ENCODE measurements at regions not wholly inside any gene's neighbourhood (a gene's known extent, or its start where the extent isn't known, plus 50 kb on each side); places are given as distances from the start of the nearest gene placed in this dataset.
A peak's percentile ranks its signal among the peaks of the same experiment; 100 is the strongest.

DNA sequence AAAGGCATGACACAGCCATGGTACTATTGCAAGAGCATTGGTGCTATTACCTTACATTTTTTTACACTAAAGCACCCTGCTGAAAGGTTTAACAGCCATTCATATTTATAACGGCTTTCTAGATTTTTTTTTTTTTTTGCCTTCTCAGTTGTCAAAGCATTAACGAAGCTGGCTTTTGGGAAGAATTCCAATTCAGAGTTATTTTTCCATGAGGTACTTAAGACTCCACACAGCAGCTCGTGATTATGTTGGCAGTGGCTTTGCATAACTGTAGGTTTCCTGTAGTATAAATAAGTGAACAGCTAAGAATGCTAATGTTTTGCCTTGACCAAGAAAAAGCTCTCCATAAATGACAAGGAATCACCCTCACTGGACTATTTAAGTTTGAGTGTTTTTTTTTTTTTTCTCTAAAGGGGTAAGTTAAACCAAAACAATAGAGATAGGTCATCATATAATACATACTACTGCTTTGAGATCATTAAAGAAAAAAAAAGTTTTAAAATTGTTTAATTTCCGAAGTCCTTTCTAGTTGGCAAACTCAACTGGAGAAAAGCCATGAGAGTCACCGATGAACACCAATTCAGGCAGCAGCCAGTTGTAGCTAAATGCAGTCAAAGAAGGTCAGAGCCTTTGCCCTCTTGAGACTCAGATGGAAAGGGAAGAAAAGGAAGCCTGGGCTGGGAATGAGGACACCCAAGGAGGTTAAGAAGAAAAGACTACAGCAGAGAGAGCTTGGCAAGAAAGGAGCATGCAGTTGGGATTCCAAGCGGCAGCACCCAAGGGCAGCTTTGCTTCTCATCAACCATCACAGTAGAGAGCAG is 187.4 kb upstream of the NCKAP5 start:
- H3K27me3 ChIP-seq (ENCODE audit: insufficient read depth), result no peaks in the 10 kb centered on the region
- peak overlapping the region in 1 of 2 experiments; percentile 18; a peak in 1 of 4 replicates for H3K27ac ChIP-seq (ENCODE audit: low read depth in 2 of 2, low read length in 1 of 2)
- H3K79me2 ChIP-seq (ENCODE audit: insufficient read depth), result no peaks in the 10 kb centered on the region
- no peaks in the 10 kb centered on the region for H3F3A ChIP-seq (replicated peaks; ENCODE audit: insufficient read depth)
- H3K9me3 ChIP-seq, result no peaks in the 10 kb centered on the region
- TF ChIP-seq TCF12 (IDR thresholded peaks at IDR 0.05) (no peak), NFIC (IDR thresholded peaks at IDR 0.05; ENCODE audit: borderline replicate concordance) (no peak), RAD21 (IDR thresholded peaks at IDR 0.05; ENCODE audit: low read length) (no peak), GATA2 (CRISPR knock-in tag; IDR thresholded peaks at IDR 0.05) (no peak)
- 50% methylated on average over 6 of the region's 6 CpGs for WGBS (ENCODE audit: low lambda C conversion rate)
- H3K4me1 ChIP-seq (ENCODE audit: control insufficient read depth in 1 of 2, insufficient read depth in 2 of 2, low read depth in 1 of 2, low read length in 1 of 2), result peaks cover 0 to 9% of the 10 kb centered on the region in 2 experiments; a peak in 1 of 4 replicates
- H3K4me2 ChIP-seq, result no peak overlapping the region
- H3K9me2 ChIP-seq, result no peaks in the 10 kb centered on the region
- H2AFZ ChIP-seq (ENCODE audit: low read depth), result no peak overlapping the region
- ChIA-PET POLR2A (no interaction called here), CTCF (interaction anchor here (1.3 kb wide), 1 partner anchor 24 kb away, joined by 4 read pairs; no protein-coding TSS in a partner anchor)
- no peaks in the 10 kb centered on the region for H3K36me3 ChIP-seq (replicated peaks in 1 of 2; ENCODE audit: control insufficient read depth in 1 of 2, insufficient read depth in 2 of 2, low read length in 1 of 2)
- no peak for DNase-seq
- H3K9ac ChIP-seq, result no peak overlapping the region
- no peaks in the 10 kb centered on the region for H4K20me1 ChIP-seq (ENCODE audit: insufficient read depth)
- H3K4me3 ChIP-seq (ENCODE audit: low read depth in 2 of 2, low read length in 1 of 2), result no peak overlapping the region

DNA sequence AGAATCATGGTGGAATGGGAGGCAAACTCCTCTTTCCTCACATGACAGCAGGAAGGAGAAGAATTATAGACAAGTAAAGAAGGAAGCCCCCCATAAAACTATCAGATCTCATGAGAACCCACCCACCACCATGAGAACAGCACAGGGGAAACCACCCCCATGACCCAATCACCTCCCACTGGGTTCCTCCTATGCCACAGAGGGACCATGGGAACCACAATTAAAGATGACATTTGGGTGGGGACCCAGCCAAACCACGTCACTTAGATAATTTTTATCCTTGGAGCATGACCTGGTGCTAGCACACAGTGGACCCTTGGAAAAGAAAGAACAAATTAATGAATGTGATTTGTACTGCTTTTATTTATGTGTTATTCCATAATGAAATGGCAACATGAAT is 188.6 kb upstream of the NCKAP5 start:
- no peaks in the 10 kb centered on the region for H3K27me3 ChIP-seq (ENCODE audit: insufficient read depth)
- H3K4me3 ChIP-seq (ENCODE audit: low read depth in 2 of 2, low read length in 1 of 2), result no peak overlapping the region
- no peaks in the 10 kb centered on the region for H4K20me1 ChIP-seq (ENCODE audit: insufficient read depth)
- H3K9ac ChIP-seq, result no peak overlapping the region
- no peak overlapping the region for H2AFZ ChIP-seq (ENCODE audit: low read depth)
- no peaks in the 10 kb centered on the region for H3K9me3 ChIP-seq
- 50% methylated on average over 1 of the region's 1 CpG for WGBS (ENCODE audit: low lambda C conversion rate)
- no peak overlapping the region for H3K27ac ChIP-seq (ENCODE audit: low read depth in 2 of 2, low read length in 1 of 2)
- DNase-seq, result no peak
- TF ChIP-seq, protein P1, sequence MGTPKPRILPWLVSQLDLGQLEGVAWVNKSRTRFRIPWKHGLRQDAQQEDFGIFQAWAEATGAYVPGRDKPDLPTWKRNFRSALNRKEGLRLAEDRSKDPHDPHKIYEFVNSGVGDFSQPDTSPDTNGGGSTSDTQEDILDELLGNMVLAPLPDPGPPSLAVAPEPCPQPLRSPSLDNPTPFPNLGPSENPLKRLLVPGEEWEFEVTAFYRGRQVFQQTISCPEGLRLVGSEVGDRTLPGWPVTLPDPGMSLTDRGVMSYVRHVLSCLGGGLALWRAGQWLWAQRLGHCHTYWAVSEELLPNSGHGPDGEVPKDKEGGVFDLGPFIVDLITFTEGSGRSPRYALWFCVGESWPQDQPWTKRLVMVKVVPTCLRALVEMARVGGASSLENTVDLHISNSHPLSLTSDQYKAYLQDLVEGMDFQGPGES (IDR thresholded peaks at IDR 0.05; ENCODE audit: low read depth, low read length), result no peak
- no peak for TF ChIP-seq POLR2AphosphoS5 (IDR thresholded peaks at IDR 0.05; ENCODE audit: low read depth, low read length)
- TF ChIP-seq, protein P2, sequence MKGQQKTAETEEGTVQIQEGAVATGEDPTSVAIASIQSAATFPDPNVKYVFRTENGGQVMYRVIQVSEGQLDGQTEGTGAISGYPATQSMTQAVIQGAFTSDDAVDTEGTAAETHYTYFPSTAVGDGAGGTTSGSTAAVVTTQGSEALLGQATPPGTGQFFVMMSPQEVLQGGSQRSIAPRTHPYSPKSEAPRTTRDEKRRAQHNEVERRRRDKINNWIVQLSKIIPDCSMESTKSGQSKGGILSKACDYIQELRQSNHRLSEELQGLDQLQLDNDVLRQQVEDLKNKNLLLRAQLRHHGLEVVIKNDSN (IDR thresholded peaks at IDR 0.05; ENCODE audit: borderline replicate concordance, low read depth), result no peak
- TF ChIP-seq RCOR1 (IDR thresholded peaks at IDR 0.05; ENCODE audit: low read length), result no peak
- TF ChIP-seq TCF12 (IDR thresholded peaks at IDR 0.05), result no peak
- TF ChIP-seq, protein P3, sequence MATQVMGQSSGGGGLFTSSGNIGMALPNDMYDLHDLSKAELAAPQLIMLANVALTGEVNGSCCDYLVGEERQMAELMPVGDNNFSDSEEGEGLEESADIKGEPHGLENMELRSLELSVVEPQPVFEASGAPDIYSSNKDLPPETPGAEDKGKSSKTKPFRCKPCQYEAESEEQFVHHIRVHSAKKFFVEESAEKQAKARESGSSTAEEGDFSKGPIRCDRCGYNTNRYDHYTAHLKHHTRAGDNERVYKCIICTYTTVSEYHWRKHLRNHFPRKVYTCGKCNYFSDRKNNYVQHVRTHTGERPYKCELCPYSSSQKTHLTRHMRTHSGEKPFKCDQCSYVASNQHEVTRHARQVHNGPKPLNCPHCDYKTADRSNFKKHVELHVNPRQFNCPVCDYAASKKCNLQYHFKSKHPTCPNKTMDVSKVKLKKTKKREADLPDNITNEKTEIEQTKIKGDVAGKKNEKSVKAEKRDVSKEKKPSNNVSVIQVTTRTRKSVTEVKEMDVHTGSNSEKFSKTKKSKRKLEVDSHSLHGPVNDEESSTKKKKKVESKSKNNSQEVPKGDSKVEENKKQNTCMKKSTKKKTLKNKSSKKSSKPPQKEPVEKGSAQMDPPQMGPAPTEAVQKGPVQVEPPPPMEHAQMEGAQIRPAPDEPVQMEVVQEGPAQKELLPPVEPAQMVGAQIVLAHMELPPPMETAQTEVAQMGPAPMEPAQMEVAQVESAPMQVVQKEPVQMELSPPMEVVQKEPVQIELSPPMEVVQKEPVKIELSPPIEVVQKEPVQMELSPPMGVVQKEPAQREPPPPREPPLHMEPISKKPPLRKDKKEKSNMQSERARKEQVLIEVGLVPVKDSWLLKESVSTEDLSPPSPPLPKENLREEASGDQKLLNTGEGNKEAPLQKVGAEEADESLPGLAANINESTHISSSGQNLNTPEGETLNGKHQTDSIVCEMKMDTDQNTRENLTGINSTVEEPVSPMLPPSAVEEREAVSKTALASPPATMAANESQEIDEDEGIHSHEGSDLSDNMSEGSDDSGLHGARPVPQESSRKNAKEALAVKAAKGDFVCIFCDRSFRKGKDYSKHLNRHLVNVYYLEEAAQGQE (IDR thresholded peaks at IDR 0.05; ENCODE audit: low read depth, low read length), result no peak
- no peak for TF ChIP-seq YY1 (IDR thresholded peaks at IDR 0.05; ENCODE audit: low read depth)
- TF ChIP-seq SMC3 (IDR thresholded peaks at IDR 0.05; ENCODE audit: low read depth, low read length), result no peak
- TF ChIP-seq, protein P4, sequence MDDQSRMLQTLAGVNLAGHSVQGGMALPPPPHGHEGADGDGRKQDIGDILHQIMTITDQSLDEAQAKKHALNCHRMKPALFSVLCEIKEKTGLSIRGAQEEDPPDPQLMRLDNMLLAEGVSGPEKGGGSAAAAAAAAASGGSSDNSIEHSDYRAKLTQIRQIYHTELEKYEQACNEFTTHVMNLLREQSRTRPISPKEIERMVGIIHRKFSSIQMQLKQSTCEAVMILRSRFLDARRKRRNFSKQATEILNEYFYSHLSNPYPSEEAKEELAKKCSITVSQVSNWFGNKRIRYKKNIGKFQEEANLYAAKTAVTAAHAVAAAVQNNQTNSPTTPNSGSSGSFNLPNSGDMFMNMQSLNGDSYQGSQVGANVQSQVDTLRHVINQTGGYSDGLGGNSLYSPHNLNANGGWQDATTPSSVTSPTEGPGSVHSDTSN (IDR thresholded peaks at IDR 0.05), result no peak
- no peak for TF ChIP-seq MEF2A (IDR thresholded peaks at IDR 0.05; ENCODE audit: borderline replicate concordance, low read depth)
- H3K36me3 ChIP-seq (replicated peaks in 1 of 2; ENCODE audit: control insufficient read depth in 1 of 2, insufficient read depth in 2 of 2, low read length in 1 of 2), result no peaks in the 10 kb centered on the region
- H3K79me2 ChIP-seq (ENCODE audit: insufficient read depth), result no peaks in the 10 kb centered on the region
- peaks cover 0 to 9% of the 10 kb centered on the region in 2 experiments; a peak in 1 of 4 replicates for H3K4me1 ChIP-seq (ENCODE audit: control insufficient read depth in 1 of 2, insufficient read depth in 2 of 2, low read depth in 1 of 2, low read length in 1 of 2)
- ChIA-PET CTCF (no interaction called here), POLR2A (no interaction called here)
- no peaks in the 10 kb centered on the region for H3F3A ChIP-seq (replicated peaks; ENCODE audit: insufficient read depth)
- no peaks in the 10 kb centered on the region for H3K9me2 ChIP-seq
- no peak overlapping the region for H3K4me2 ChIP-seq
